ENCODE measurements at regions not wholly inside any gene's neighbourhood (a gene's known extent, or its start where the extent isn't known, plus 50 kb on each side); places are given as distances from the start of the nearest gene placed in this dataset.

- no peak overlapping the region for H4K8ac ChIP-seq (ENCODE audit: low read depth in 2 of 2, low read length in 2 of 2)
- ATAC-seq (ENCODE audit: low read depth) (no peak), DNase-seq (no peak)
- dilution Hi-C loops (cut with HindIII; ENCODE audit: low sequenced_read_pairs, unreplicated experiment) (no loop called here), intact Hi-C loops (cut with micrococcal nuclease) (no loop called here), in situ Hi-C loops (cut with MboI; ENCODE audit: low sequenced_read_pairs) (no loop called here)
- H3K23ac ChIP-seq (ENCODE audit: low read depth, low read length): no peak overlapping the region
- H4K91ac ChIP-seq (ENCODE audit: insufficient read depth, low read depth, low read length): no peak overlapping the region
- no peak overlapping the region for H3K4ac ChIP-seq (ENCODE audit: low read depth, low read length)
- H3K79me1 ChIP-seq (ENCODE audit: low read depth in 1 of 2, low read length in 2 of 2): no peaks in the 10 kb centered on the region
- H2BK15ac ChIP-seq (ENCODE audit: low read depth, low read length): no peak overlapping the region
- H4K5ac ChIP-seq (ENCODE audit: low read depth, low read length): no peak overlapping the region
- H3K4me1 ChIP-seq (ENCODE audit: control insufficient read depth, insufficient read depth, low read length): no peaks in the 10 kb centered on the region
- no peaks in the 10 kb centered on the region for H3K36me3 ChIP-seq (ENCODE audit: control insufficient read depth, insufficient read depth, low read length)
- H3K9ac ChIP-seq (ENCODE audit: low read depth, low read length): no peak overlapping the region
- no peak overlapping the region for H3K18ac ChIP-seq (ENCODE audit: low read depth, low read length)
- no peak overlapping the region for H2BK5ac ChIP-seq (ENCODE audit: low read depth, low read length, poor library complexity, severe bottlenecking)
- TF ChIP-seq MXI1 (IDR thresholded peaks at IDR 0.05; ENCODE audit: borderline replicate concordance, low read depth, low read length): no peak
- TF ChIP-seq POLR2A (IDR thresholded peaks at IDR 0.05; ENCODE audit: low read depth, low read length): no peak
- no peak for TF ChIP-seq ELK1 (IDR thresholded peaks at IDR 0.05; ENCODE audit: borderline replicate concordance, low read depth, low read length)
- TF ChIP-seq CHD1 (IDR thresholded peaks at IDR 0.05; ENCODE audit: low read depth, low read length): no peak
- TF ChIP-seq FOS (IDR thresholded peaks at IDR 0.05; ENCODE audit: low read depth, low read length): no peak
- TF ChIP-seq MAFK (IDR thresholded peaks at IDR 0.05; ENCODE audit: low read depth, low read length): no peak
- no peak for TF ChIP-seq CEBPB (IDR thresholded peaks at IDR 0.05; ENCODE audit: low read depth, low read length)
- no peak for TF ChIP-seq RAD21 (IDR thresholded peaks at IDR 0.05; ENCODE audit: low read length)
- TF ChIP-seq NFE2L2 (IDR thresholded peaks at IDR 0.05; ENCODE audit: low read depth, low read length): no peak
- TF ChIP-seq MAZ (IDR thresholded peaks at IDR 0.05; ENCODE audit: borderline replicate concordance, low read depth, low read length): no peak
- TF ChIP-seq USF2 (IDR thresholded peaks at IDR 0.05; ENCODE audit: low read depth, low read length): no peak
- TF ChIP-seq SMC3 (IDR thresholded peaks at IDR 0.05; ENCODE audit: low read depth, low read length): no peak
- TF ChIP-seq RCOR1 (IDR thresholded peaks at IDR 0.05; ENCODE audit: insufficient replicate concordance, low read length): no peak
- no peak for TF ChIP-seq BHLHE40 (IDR thresholded peaks at IDR 0.05; ENCODE audit: low read depth, low read length)
- TF ChIP-seq CTCF (conservative IDR thresholded peaks at IDR 0.05; ENCODE audit: low read depth, low read length): no peak
- TF ChIP-seq RFX5 (IDR thresholded peaks at IDR 0.05; ENCODE audit: low read depth, low read length): no peak
- H3K4me3 ChIP-seq (ENCODE audit: insufficient read depth, low read depth, low read length): no peak overlapping the region
- BruUV-seq (replicated peaks): no TSS peak
- no peak overlapping the region for H2AFZ ChIP-seq (replicated peaks; ENCODE audit: low read length, poor library complexity)
- H3K27ac ChIP-seq (ENCODE audit: insufficient read depth, low read length): no peak overlapping the region
- 50% methylated on average over 1 of the region's 10 CpGs; no CpG with 5 or more reads in 1 of the 2 experiments for WGBS, 2 experiments (ENCODE audit: extremely low coverage in 2 of 2, insufficient read length in 1 of 2)
- no peaks in the 10 kb centered on the region for H4K20me1 ChIP-seq (ENCODE audit: insufficient read depth, low read length)
- POLR2A ChIA-PET (ENCODE audit: unreplicated experiment): no interaction called here
- H2BK120ac ChIP-seq (ENCODE audit: low read depth, low read length): no peak overlapping the region
- no peak overlapping the region for H2BK20ac ChIP-seq (ENCODE audit: low read depth, low read length)
- no peaks in the 10 kb centered on the region for H3K9me1 ChIP-seq (ENCODE audit: insufficient read depth, low read length)
- no peak overlapping the region for H3K14ac ChIP-seq (replicated peaks; ENCODE audit: low read depth, low read length)
- H3K27me3 ChIP-seq (ENCODE audit: control insufficient read depth, insufficient read depth, low read length): no peaks in the 10 kb centered on the region
- no peak overlapping the region for H2AK9ac ChIP-seq (replicated peaks; ENCODE audit: low read depth, low read length, poor library complexity)
- no peak overlapping the region for H3K56ac ChIP-seq (ENCODE audit: extremely low read depth, insufficient read depth, low read length)
- no peaks in the 10 kb centered on the region for H3K9me3 ChIP-seq (ENCODE audit: control insufficient read depth, insufficient read depth, low read length)
- no peak overlapping the region for H2AK5ac ChIP-seq (ENCODE audit: low read depth, low read length)
- no peak overlapping the region for H3K4me2 ChIP-seq (ENCODE audit: low read depth, low read length)
- CTCF ChIA-PET: no interaction called here
Observed at GRCh38 chr1:216830424-216831210, 107.4 kb upstream of the ESRRG start.

Measured in IMR-90 (cell line).